SW480 (cell line): ENCODE measurements at regions not wholly inside any gene's neighbourhood (a gene's known extent, or its start where the extent isn't known, plus 50 kb on each side); places are given as distances from the start of the nearest gene placed in this dataset.

Experiments
- DNase-seq: peaks from one replicate; pipeline ENCODE4 v3.0.0-alpha.2; 2016; ENCODE audit warnings: low spot score

DNA sequence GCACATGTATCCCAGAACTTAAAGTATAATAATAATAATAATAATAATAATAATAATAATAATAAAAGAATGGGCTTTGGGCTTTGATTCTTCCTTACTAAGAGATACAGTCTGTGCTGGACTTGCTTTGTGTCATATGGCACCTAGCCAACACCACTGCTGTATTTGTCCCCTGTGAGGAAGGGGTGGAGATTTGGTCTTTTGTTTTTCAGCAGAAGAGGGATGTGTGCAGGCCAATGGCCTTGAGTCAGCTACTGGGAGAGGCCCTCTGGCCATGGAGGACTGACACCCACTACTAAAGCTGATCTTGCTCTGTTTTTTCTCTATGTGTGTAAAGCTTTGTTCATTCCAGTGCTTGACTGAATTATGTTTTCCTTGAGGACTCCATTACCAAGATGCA, 573.0 kb upstream of the PCDH15 start:
- no peak for DNase-seq

DNA sequence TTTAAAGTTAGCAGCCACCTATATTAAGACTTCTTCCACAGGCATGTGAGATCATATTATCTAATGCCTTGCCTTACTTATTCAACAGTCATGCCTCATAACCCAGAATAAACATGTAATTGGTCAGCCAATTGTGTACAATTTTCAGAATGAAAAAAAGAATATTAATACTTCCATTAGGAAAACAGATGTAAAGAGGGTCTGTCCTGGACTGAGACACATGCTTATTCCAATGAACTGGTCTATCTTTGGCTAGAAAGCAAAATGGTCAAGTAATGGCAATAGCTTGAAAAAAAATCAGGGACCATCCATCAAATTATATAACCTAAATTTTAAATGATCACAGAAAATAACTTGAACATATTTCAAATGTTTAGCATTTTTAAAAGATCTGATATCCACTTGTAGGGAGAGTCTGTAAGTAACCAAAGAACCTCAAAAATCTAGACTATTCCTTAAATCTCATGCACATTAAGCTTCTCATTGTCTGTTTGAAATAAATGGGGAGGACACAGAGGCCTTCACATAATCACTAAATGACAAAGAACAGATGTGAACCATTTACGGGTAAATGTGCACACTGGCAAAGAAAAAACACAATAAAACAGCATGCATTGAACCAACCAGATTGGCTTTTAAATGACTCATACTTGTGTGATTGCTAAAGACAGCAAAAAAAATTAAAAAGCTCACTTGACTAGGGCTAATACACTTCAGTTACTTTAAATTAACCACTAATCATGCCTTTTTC, 568.8 kb upstream of the PCDH15 start:
- no peak for DNase-seq

DNA sequence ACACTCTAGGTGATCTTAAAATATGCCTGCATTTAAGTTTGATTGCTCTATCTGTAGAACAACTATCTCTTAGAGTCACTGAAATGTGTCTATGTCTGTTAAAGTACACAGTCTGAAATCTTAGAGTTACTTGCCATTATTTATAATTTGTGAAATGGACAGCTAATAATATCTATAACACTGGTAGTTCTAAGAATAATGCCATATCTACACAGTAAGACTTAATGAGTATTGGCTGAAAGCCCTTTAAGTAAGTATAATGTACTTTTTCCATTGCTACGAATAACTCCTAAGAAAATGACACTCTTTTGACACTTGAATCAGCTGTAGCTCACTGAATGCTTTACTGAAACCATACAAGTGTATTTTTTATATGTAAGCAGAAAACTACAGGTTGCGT, 567.4 kb upstream of the PCDH15 start:
- DNase-seq: no peak

- DNase-seq: no peak
These were observed 566.5 kb upstream of the PCDH15 start for GRCh38 chr10:55367555-55367954.

DNA sequence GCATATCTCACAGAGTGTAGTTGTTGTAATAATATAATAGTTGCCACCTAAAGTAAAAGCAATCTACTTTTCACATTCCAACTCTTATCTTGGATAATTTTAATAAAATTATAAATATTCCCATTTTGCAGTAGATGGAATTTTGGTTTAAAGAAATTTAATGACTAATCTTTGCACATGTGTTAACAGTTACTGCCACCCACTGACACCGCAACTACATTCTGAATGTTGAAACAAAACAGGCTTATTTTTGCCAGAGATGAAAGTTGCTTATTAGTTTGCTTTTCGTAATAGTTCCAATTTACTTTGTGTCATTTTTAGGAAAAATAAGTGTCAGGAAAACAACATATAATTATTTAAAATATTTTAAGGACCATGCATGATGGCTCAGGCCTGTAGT, 557.5 kb upstream of the PCDH15 start:
- DNase-seq: no peak

GRCh38 chr10:55353414-55353813, 552.4 kb upstream of the PCDH15 start:
- DNase-seq: no peak

DNA sequence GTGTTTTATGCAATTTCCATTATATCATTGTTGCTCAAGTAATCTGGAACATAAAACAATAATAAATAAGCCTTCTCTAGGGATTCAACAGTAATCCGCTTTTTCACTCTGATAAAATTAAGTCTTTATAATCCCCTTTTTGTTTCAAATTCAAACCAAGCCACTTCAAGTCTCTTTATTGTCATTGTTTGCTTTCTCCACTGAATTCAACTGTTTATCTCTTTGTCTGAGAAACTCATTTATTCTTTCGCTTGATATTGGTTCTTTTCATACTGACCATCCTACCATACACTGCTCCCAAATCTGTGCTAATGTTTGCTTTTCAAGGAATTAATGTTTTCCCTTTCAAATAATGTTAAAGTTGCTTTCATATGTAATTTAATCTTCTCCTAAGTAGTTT, 550.4 kb upstream of the PCDH15 start:
- DNase-seq: no peak

DNA sequence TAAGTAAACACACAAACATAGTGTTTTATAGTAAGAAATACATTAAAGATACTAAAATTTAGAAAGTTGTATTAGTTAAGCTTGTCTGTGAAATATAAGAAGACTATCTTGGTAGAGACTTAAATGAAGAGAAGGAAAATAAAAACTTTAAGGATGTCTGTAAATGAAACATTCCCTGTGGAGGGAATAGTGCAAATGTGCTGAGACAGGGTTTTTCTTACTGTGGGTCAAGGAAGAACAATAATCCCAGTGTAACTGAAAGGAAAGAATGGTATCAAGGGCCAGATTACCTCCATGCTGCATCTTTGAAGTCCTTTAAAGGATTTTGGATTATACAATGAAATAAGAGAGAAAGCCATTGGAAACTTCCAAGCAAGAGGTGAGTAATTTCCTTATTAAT, 547.5 kb upstream of the PCDH15 start:
- no peak for DNase-seq

DNA sequence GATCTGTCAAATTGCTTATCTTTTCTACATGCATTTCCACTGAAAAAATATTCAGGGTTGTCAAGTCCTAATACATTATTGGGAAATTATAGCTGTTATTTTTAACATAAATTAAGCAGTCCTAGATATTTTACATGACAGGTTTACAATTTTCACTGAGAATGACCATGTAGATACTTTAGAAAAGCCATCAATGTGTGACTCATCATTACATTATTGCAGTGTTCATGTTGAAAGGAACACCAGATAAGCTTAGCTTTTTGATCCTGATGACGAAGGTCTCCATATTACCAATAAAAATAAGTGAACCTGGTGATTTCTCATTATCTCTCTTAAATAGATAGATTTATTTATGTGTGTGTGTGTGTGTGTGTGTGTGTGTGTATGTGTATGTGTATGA, 529.5 kb upstream of the PCDH15 start:
- DNase-seq: no peak

GRCh38 chr10:55329796-55330195, 528.8 kb upstream of the PCDH15 start:
- DNase-seq: no peak

DNA sequence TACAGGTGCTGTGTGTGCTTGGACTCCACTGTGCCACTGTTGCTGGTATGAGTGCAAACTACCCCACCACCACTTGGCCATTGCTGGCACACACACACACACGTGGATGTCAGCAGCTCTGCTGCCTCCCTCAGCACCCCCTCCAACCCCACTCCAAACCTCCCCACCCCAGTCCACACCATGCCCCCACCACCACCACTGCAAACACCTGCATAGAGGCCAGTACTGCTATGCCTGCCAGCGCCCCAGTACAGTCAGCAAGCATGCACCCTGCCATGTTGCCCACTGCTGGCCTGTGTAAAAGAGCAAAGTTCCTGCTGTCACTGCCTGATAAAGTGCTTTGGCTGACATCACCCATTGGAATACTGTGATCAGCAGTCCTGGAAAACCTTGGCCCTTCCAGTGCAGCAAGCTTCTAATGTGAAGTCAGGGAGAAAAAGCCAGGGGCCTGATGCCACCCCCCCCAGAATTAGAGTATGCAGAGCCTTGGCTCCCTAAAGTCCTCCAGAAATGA, 519.2 kb upstream of the PCDH15 start:
- DNase-seq: no peak

DNA sequence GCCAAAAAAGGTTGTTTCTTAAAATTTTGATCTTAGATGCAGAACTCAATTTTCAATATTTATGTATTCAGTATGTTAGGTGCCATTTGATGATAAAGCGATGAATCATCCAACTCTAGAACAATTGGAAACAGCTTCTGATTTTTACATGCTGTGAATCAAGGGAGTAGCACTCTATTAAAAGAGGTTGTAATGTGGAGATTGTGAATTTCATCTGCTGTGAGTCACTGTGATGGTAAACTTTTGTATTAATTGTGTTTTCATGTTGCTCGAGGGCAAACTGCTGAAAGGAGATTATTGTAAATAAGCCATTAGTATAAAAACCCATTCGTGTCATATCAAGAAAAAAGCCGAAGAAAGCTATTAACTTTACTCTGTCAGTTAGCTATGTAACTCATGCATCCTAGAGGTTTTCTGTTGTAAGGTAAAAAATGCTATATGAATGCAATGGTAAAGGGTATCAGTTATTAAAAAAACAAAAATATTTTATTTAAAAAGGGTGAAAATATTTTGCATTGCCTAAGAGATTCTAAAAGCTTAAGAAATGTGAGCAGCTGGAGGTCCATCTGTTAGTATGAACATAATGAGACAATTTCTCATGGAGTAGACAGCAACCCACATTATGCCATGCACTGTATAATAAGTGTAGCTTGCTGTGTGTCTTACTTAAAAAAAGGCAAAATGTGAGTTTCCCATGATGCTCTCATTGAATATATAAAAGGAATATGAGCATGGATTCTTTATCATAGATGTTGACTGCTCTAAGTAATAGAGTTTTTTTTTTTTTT, 511.0 kb upstream of the PCDH15 start:
- no peak for DNase-seq

DNA sequence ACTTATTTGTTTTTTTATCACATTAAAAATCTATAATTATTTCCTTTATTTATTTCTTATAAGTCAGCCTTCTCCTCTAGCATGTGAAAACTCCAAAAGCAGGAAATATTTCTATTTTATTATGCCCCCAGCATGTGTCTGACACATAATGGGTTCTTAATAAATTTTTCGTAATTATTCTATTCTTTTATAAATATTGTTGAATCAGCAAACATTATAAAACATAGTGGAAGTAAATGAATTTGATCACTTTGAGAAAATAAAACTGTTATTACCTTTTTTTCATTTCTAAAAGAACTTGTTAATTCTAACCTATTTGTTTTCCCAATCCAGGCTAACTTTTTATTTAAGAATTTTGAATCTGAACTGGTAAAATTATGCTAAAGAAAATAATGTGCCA, 509.1 kb upstream of the PCDH15 start:
- DNase-seq: no peak

DNA sequence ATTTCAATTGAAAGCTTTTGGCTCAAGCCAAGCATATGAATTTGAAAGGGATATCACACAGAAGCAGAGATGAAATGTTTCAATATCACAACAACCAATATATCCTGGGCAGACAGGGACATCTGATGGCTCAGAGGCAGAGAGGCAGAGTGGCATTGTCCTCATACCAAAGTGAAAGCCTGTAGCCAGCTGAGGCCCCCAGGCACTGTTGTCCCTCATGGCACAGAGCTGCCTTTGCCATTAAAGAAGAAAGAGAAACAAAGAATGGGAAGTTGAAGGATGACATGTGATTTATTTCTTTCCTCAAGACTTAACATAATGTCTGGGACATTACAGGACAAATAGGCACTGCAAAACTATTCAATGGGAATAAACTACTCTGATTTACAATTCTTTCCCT, 504.3 kb upstream of the PCDH15 start:
- no peak for DNase-seq

DNA sequence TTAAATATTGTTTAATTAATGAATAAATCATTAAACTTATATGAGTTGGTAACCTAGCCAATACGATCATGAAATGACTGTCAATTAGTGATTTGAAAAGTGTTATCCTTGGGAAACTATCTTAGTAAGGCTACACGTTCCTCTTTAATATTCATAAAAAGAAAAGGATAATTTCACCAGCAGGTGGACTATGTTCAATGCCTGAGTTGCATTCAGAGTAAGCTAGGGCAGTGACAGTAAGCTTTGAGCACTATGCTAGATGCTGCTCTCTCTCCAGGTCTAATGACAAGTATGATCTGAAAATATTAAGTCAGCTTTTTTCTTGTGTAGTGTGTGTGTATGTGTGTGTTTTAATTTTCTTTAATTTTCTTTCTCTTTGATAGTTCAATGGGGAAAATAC, 486.3 kb upstream of the PCDH15 start:
- peak; percentile 24 for DNase-seq

DNA sequence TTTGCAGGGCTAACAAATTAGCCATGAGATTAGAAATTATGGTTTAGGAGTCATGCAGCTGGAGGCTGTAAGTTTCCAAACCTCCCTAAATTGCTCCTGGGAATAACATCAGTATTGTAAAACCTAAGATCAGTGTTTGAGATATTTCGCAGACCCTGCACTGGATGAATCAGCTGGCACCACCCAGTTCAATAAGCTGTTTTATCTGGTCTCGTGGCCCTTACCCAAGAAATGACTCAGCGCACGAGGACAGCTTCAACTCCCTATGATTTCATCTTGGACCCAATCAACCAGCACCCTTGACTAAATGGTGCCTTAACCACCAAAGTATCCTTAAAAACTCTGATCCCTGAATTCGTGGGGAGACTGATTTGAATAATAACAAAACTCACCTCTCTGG, 482.0 kb upstream of the PCDH15 start:
- no peak for DNase-seq

DNA sequence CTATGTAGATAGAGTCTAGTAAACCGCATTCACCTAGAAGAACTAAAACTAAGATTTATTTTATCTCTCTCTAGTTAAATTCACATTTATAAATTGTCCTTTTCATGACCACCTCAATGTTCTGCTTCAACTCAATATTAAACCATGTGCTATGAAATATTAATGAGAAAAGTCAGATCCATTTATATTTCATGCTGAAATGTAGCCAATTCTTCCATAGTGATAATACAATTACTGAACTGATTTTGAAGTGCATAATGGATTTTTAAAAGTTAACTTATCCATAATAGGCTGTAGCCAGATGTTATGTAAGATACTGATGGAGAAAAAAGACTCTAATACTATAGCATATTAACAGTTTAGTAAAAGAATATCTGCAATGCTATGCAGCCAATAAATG, 479.7 kb upstream of the PCDH15 start:
- DNase-seq: no peak

DNA sequence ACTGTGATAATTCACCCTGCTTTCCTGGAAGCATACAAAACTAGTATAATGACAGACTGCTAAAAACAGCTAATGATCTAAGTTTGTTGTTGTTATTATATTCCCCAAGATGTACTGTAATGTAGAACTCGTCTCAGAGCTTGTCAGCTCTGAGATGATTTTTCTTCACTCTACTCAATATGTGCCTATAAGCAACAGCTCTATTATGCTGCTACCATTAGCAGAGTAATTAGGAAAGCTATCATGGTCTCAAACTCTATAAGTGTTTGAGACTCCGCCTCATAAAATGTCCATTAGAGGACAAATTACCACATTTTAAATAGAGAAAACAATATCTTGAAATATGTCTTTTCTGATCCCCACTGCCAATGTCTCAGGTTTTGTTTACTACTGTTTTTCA, 476.5 kb upstream of the PCDH15 start:
- DNase-seq: no peak

GRCh38 chr10:55274367-55274766, 473.3 kb upstream of the PCDH15 start:
- DNase-seq: no peak

DNA sequence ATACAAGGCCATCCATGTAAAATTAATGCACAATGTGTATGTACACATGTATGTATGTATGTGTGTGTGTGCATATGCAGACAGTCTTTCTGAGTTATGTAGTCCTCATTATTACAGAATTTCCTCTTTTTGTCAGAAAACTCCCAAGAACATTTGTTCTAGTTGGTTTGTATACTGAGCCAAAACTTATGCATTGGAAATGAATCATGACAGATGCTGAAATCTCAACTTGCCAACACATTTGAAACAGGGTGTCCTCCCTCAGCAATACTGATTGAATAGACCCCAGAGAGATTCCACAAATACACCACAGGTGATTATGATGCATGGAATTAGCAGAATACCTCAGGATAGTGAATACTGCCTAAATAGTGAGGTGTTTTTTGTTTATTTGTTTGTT, 472.9 kb upstream of the PCDH15 start:
- DNase-seq: no peak

DNA sequence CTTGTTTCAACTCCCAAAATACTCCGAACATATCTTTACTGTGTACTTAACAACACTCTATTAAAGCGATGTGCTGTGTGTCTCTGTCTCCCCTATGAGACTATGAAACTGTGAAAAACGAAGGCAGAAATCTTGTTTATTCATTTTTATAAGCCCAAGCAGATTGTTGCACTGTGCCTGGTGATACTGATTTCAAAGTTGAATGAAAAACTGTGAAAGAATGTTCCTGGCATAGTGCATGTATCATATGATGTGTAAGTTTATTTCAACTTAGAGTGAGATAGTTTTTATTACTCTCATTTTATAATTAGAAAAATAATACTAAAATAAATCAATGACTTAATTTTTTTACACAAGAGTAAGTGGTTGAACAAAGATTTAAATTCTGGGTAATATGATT, 471.9 kb upstream of the PCDH15 start:
- no peak for DNase-seq

- no peak for DNase-seq
These were observed 465.8 kb upstream of the PCDH15 start for GRCh38 chr10:55266797-55267196.

DNA sequence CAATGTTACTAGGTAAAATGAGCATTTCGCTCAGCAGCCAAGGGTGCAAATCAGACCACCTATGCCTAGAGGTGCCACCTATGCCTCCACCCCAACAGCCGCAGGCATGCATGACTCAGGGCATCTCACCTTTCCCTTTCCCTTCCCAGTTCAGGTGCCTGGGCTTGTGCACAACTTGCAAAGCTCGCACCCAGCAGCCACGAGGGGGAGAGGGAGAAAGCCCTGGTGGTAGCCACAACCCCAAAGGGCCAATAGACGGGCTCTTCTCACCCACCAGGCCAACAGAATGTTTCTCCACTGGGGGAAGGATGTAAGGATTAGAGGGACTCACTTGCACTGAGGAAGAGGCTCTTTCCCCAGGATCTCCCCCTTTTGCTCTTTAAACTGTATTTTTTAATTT, 462.3 kb upstream of the PCDH15 start:
- DNase-seq: no peak

DNA sequence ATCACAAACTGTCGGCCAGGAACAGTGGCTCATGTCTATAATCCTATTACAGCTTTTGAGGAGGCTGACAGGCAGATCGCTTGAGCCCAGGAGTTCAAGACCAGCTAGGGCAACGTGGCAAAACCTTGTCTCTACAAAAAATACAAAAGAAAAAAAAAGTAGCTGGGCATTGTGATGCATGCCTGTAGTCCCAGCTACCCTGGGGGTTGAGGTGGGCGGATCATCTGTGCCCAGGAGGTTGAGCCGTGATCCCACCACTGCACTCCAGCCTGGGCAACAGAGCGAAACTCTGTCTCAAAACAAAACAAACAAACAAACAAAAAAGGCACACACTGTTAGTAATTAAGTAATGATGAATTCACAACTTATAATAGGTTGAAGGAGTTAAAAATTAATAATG, 441.5 kb upstream of the PCDH15 start:
- no peak for DNase-seq
